ENCODE measurements at regions not wholly inside any gene's neighbourhood (a gene's known extent, or its start where the extent isn't known, plus 50 kb on each side); places are given as distances from the start of the nearest gene placed in this dataset.

DNA sequence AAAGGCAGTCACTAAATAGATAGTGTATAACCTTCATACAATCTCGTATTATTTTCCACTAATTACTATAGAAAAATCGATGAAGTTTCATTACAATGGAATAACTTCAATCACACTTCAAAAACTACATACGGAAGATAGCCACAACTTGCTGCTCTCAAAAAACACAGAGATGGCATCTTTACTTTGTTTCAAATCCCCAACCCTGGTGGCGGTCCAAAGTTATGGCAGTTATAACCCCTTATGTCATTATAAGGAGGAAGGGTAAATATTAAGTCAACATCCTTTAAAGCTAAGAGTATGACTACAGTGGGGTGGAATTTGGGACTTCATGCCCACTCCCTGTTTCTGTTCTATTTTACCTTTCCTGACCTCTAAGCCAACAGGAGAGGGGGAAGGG, 146.5 kb downstream of the LACC1 start:
- Histone ChIP-seq H2AFZ (ENCODE audit: low read length) (no peak overlapping the region), H3K79me1 (ENCODE audit: insufficient read depth, low read depth, low read length, poor library complexity, severe bottlenecking) (no peaks in the 10 kb centered on the region), H3K9ac (ENCODE audit: extremely low read depth, insufficient read length, low read length) (no peak overlapping the region), H2AK5ac (ENCODE audit: insufficient read length, low read length) (no peak overlapping the region), H3K9me3 (ENCODE audit: control insufficient read depth, low read depth, low read length) (no peaks in the 10 kb centered on the region), H3K4ac (ENCODE audit: low read depth, low read length) (no peak overlapping the region), H2BK12ac (ENCODE audit: insufficient read length, low read depth, low read length) (no peak overlapping the region), H4K20me1 (ENCODE audit: control insufficient read depth, insufficient read depth, insufficient read length) (no peaks in the 10 kb centered on the region), H3K56ac (ENCODE audit: insufficient read length, low read depth, low read length) (no peak overlapping the region), H3K23ac (ENCODE audit: insufficient read length, low read depth, low read length) (no peak overlapping the region), H2BK5ac (ENCODE audit: insufficient read length, low read length) (no peak overlapping the region), H4K8ac (replicated peaks; ENCODE audit: insufficient read length, low read depth, low read length) (no peak overlapping the region), H3K23me2 (ENCODE audit: insufficient read length, low read depth, low read length, poor library complexity, severe bottlenecking) (no peaks in the 10 kb centered on the region), H3K4me1 (ENCODE audit: insufficient read depth, low read length) (no peaks in the 10 kb centered on the region), H3K4me2 (ENCODE audit: insufficient read depth, insufficient read length, low read length) (no peak overlapping the region), H3K27ac (ENCODE audit: insufficient read length, low read depth, low read length) (no peak overlapping the region), H2BK20ac (ENCODE audit: low read depth, low read length, poor library complexity, severe bottlenecking) (peak overlapping the region; percentile 83), H3K79me2 (ENCODE audit: insufficient read depth, low read length) (no peaks in the 10 kb centered on the region), H2BK15ac (ENCODE audit: low read depth, low read length) (no peak overlapping the region), H2BK120ac (ENCODE audit: low read depth, low read length, poor library complexity, severe bottlenecking) (no peak overlapping the region), H4K5ac (ENCODE audit: insufficient read length, low read depth, low read length) (no peak overlapping the region), H3K18ac (ENCODE audit: insufficient read length, low read depth, low read length) (no peak overlapping the region), H3K14ac (ENCODE audit: insufficient read depth, low read length) (no peak overlapping the region), H4K91ac (ENCODE audit: insufficient read length, low read depth, low read length) (no peak overlapping the region), H3T11ph (ENCODE audit: low read length) (no peak overlapping the region), H3K27me3 (ENCODE audit: insufficient read depth, low read length) (no peaks in the 10 kb centered on the region)
- Mint-ChIP-seq H3K36me3 (ENCODE audit: insufficient read depth in 1 of 3, low read depth in 3 of 3) (no peaks in the 10 kb centered on the region; a peak in 1 of 7 replicates), H3K27me3 (ENCODE audit: low read depth) (no peaks in the 10 kb centered on the region), H3K27ac (no peak overlapping the region), H3K4me1 (no peaks in the 10 kb centered on the region; a peak in 1 of 4 replicates), H3K4me3 (no peak overlapping the region), H3K9me3 (no peaks in the 10 kb centered on the region)
- TF ChIP-seq, protein P1, sequence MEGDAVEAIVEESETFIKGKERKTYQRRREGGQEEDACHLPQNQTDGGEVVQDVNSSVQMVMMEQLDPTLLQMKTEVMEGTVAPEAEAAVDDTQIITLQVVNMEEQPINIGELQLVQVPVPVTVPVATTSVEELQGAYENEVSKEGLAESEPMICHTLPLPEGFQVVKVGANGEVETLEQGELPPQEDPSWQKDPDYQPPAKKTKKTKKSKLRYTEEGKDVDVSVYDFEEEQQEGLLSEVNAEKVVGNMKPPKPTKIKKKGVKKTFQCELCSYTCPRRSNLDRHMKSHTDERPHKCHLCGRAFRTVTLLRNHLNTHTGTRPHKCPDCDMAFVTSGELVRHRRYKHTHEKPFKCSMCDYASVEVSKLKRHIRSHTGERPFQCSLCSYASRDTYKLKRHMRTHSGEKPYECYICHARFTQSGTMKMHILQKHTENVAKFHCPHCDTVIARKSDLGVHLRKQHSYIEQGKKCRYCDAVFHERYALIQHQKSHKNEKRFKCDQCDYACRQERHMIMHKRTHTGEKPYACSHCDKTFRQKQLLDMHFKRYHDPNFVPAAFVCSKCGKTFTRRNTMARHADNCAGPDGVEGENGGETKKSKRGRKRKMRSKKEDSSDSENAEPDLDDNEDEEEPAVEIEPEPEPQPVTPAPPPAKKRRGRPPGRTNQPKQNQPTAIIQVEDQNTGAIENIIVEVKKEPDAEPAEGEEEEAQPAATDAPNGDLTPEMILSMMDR (conservative IDR thresholded peaks at IDR 0.05), result 0 out of 3 replicates have a peak, but pooled peaks have one; percentile 27
- 100% methylated on average over 2 of the region's 4 CpGs for WGBS (ENCODE audit: extremely low coverage, insufficient read length, low lambda C conversion rate)
- DNase-seq, result no peak

All from H9 (cell line).